Liver (tissue), 8 donors: ENCODE measurements at regions not wholly inside any gene's neighbourhood (a gene's known extent, or its start where the extent isn't known, plus 50 kb on each side); places are given as distances from the start of the nearest gene placed in this dataset.

Source experiments
- DNase-seq: peaks from one replicate; pipeline ENCODE4 v3.0.0-alpha.2; 2017; ENCODE audit warnings: low spot score
- H3K27ac ChIP-seq, 2 donors: one replicate each; pipeline ENCODE4 v1.7.0; 2013; ENCODE audit warnings: inconsistent platforms in 2 of 2, low read length in 2 of 2, control low read depth in 1 of 2, low read depth in 1 of 2, mild to moderate bottlenecking in 1 of 2
- H3K27me3 ChIP-seq, 4 donors: one replicate each; pipeline versions ENCODE4 v1.6.1 to v1.7.0; 2013; ENCODE audit warnings: low read length in 3 of 4, inconsistent platforms in 1 of 4, mild to moderate bottlenecking in 1 of 4, moderate library complexity in 1 of 4; ENCODE audit not compliant: control insufficient read depth in 4 of 4, insufficient read depth in 4 of 4
- H3K36me3 ChIP-seq, 4 donors: one replicate each; pipeline versions ENCODE4 v1.6.1 to v1.7.0; 2013; ENCODE audit warnings: low read length in 3 of 4, mild to moderate bottlenecking in 3 of 4, low read depth in 1 of 4, moderate library complexity in 1 of 4; ENCODE audit not compliant: control insufficient read depth in 4 of 4, insufficient read depth in 3 of 4
- H3K4me1 ChIP-seq, 4 donors: one replicate each; pipeline versions ENCODE4 v1.6.1 to v1.7.0; 2013; ENCODE audit warnings: low read length in 3 of 4, mild to moderate bottlenecking in 3 of 4, moderate library complexity in 1 of 4; ENCODE audit not compliant: control insufficient read depth in 4 of 4, insufficient read depth in 4 of 4
- H3K4me3 ChIP-seq, 3 donors: one replicate each; pipeline versions ENCODE4 v1.6.1 to v1.7.0; 2013; ENCODE audit warnings: low read length in 3 of 3, control low read depth in 1 of 3, low read depth in 1 of 3, mild to moderate bottlenecking in 1 of 3
- H3K9ac ChIP-seq, 2 donors: one replicate each; pipeline ENCODE4 v1.7.0; 2013; ENCODE audit warnings: low read length in 2 of 2, mild to moderate bottlenecking in 2 of 2, moderate library complexity in 2 of 2, control low read depth in 1 of 2, low read depth in 1 of 2
- H3K9me3 ChIP-seq, 4 donors: one replicate each; pipeline versions ENCODE4 v1.6.1 to v1.7.0; 2013; ENCODE audit warnings: low read length in 3 of 4; ENCODE audit not compliant: control insufficient read depth in 4 of 4
- CTCF ChIP-seq: fragments of 150-350 bp; IDR thresholded peaks from 2 replicates; pipeline ENCODE4 v1.5.1; 2017; ENCODE audit warnings: improper control_type of control experiment, low read depth, low read length; ENCODE audit not compliant: missing input control
- EGR1 ChIP-seq, 2 donors: IDR thresholded peaks; 2 replicates each; pipeline ENCODE4 v1.6.1; 2016 to 2018; ENCODE audit warnings: antibody characterized with exemption in 2 of 2, low read depth in 2 of 2
- FOXA1 ChIP-seq: IDR thresholded peaks from 2 replicates; pipeline ENCODE4 v1.6.1; 2016; ENCODE audit warnings: antibody characterized with exemption
- FOXA2 ChIP-seq: IDR thresholded peaks from 2 replicates; pipeline ENCODE4 v1.6.1; 2016; ENCODE audit warnings: antibody characterized with exemption
- GABPA ChIP-seq, 2 donors: IDR thresholded peaks in 1 of 2; conservative IDR thresholded peaks in 1 of 2; 2 replicates each; pipeline ENCODE4 v1.6.1; 2016; ENCODE audit warnings: antibody characterized with exemption in 2 of 2, mild to moderate bottlenecking in 1 of 2, moderate library complexity in 1 of 2
- HNF4A ChIP-seq, 2 donors: conservative IDR thresholded peaks; 2 replicates each; pipeline ENCODE4 v1.6.1; 2016; ENCODE audit warnings: antibody characterized with exemption in 2 of 2, mild to moderate bottlenecking in 2 of 2
- HNF4G ChIP-seq: IDR thresholded peaks from 2 replicates; pipeline ENCODE4 v1.6.1; 2016; ENCODE audit warnings: antibody characterized with exemption
- JUND ChIP-seq, 2 donors: IDR thresholded peaks; 2 replicates each; pipeline ENCODE4 v1.6.1; 2016; ENCODE audit warnings: antibody characterized with exemption in 2 of 2
- NR2F2 ChIP-seq: IDR thresholded peaks from 2 replicates; pipeline ENCODE4 v1.6.1; 2016; ENCODE audit warnings: antibody characterized with exemption
- RAD21 ChIP-seq, 2 donors: IDR thresholded peaks; 2 replicates each; pipeline ENCODE4 v1.6.1; 2016; ENCODE audit warnings: antibody characterized with exemption in 2 of 2, mild to moderate bottlenecking in 2 of 2
- RXRA ChIP-seq, 2 donors: IDR thresholded peaks; 2 replicates each; pipeline ENCODE4 v1.6.1; 2017 to 2018; ENCODE audit warnings: antibody characterized with exemption in 2 of 2, mild to moderate bottlenecking in 1 of 2
- SP1 ChIP-seq: IDR thresholded peaks from 2 replicates; pipeline ENCODE4 v1.6.1; 2018; ENCODE audit warnings: antibody characterized with exemption, mild to moderate bottlenecking
- TAF1 ChIP-seq: conservative IDR thresholded peaks from 2 replicates; pipeline ENCODE4 v1.6.1; 2016; ENCODE audit warnings: antibody characterized with exemption, mild to moderate bottlenecking
- YY1 ChIP-seq: IDR thresholded peaks from 2 replicates; pipeline ENCODE4 v1.6.1; 2016; ENCODE audit warnings: antibody characterized with exemption, mild to moderate bottlenecking
- ZBTB33 ChIP-seq: IDR thresholded peaks from 2 replicates; pipeline ENCODE4 v1.6.1; 2016; ENCODE audit warnings: antibody characterized with exemption
- WGBS: extraction: QIAGEN DNeasy Blood & Tissue Kit; methylation state at CpG from one replicate; pipeline ENCODE4 v1.1.7; 2013; 5-methylcytosine and 5-hydroxymethylcytosine counted together
- TF ChIP-seq, protein P1 (sequence below): IDR thresholded peaks from 2 replicates; pipeline ENCODE4 v1.6.1; 2016; ENCODE audit warnings: antibody characterized with exemption
- TF ChIP-seq, protein P2 (sequence below): IDR thresholded peaks from 2 replicates; pipeline ENCODE4 v1.6.1; 2016; ENCODE audit warnings: antibody characterized with exemption
- donor health status: healthy.
- donor health status: healthy.
- donor health status: healthy.
- donor health status: healthy.
- donor health status: healthy.

- Histone ChIP-seq H3K27ac (no peak overlapping the region), H3K9ac (no peak overlapping the region), H3K4me3 (no peak overlapping the region), H3K36me3 (no peaks in the 10 kb centered on the region), H3K4me1 (no peaks in the 10 kb centered on the region), H3K9me3 (no peaks in the 10 kb centered on the region), H3K27me3 (no peaks in the 10 kb centered on the region)
- TF ChIP-seq FOXA2 (no peak), CTCF (no peak), ZBTB33 (no peak)
- TF ChIP-seq, protein P1, sequence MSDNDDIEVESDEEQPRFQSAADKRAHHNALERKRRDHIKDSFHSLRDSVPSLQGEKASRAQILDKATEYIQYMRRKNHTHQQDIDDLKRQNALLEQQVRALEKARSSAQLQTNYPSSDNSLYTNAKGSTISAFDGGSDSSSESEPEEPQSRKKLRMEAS = no peak
- 88% methylated on average over 18 of the region's 18 CpGs for WGBS
- no peak for DNase-seq
Observed at GRCh38 chr1:232184561-232185530, 445.1 kb downstream of the SIPA1L2 start.

DNA sequence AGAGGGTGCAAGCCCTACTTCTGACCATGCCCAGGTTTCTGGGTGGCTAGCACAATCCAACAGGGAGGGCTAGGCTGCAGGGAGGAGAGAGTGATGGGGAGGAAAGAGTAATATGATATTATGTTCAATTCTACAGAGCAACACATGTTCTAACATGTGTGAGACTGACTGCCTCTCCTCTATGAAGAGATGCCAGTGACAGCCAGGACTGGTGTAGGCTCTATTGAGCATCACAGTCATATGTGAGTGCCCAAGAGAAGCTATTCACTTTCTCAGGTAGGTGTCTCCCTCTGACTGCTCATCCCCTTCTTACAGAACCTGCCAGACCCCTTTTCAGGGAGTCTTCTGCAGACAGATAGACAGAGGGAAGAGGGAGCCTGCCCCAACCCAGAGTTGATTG lies 446.1 kb downstream of the SIPA1L2 start:
- Histone ChIP-seq H3K27ac (no peak overlapping the region), H3K27me3 (no peaks in the 10 kb centered on the region), H3K4me3 (no peak overlapping the region), H3K36me3 (no peaks in the 10 kb centered on the region), H3K9me3 (no peaks in the 10 kb centered on the region), H3K9ac (no peak overlapping the region), H3K4me1 (no peaks in the 10 kb centered on the region)
- DNase-seq = no peak
- TF ChIP-seq RXRA (IDR thresholded peaks at IDR 0.05) (no peak), SP1 (no peak), TAF1 (no peak), YY1 (no peak), RAD21 (IDR thresholded peaks at IDR 0.05) (no peak), FOXA2 (no peak), EGR1 (IDR thresholded peaks at IDR 0.05; ENCODE audit: low read depth in 2 of 2) (no peak), JUND (IDR thresholded peaks at IDR 0.05) (no peak), ZBTB33 (no peak), HNF4A (conservative IDR thresholded peaks at IDR 0.05) (no peak), FOXA1 (no peak), GABPA (IDR thresholded peaks at IDR 0.05 in 1 of 2, conservative IDR thresholded peaks at IDR 0.05 in 1 of 2) (no peak), NR2F2 (no peak), CTCF (no peak), HNF4G (no peak)
- TF ChIP-seq, protein P2, sequence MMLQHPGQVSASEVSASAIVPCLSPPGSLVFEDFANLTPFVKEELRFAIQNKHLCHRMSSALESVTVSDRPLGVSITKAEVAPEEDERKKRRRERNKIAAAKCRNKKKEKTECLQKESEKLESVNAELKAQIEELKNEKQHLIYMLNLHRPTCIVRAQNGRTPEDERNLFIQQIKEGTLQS = no peak
